ENCODE measurements at regions not wholly inside any gene's neighbourhood (a gene's known extent, or its start where the extent isn't known, plus 50 kb on each side); places are given as distances from the start of the nearest gene placed in this dataset.

DNA sequence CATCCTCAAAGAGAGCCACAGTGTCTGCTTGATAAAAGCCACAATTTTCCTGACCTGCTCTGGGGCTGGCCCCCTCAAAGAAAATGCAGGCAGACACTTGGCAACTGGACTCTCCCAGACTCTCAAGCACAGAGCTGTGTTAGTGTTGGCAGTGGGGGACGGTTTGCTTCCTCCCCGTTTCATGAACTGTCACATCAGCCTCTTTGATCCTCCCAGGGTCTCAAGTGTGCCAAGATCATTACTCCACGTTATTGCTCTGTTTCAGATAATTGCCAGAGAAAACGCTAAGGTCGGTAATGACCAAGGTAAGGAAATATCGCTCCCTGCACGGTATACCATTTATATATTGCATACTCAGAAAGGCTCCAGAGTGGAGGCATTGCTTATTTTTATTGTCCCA is 138.8 kb downstream of the NTMT2 start:
- WGBS, 3 donors = 17 to 20% (median 17%) methylated on average over 7 of the region's 7 CpGs
- no peak overlapping the region for H3K4me3 ChIP-seq
- TF ChIP-seq, protein P1, sequence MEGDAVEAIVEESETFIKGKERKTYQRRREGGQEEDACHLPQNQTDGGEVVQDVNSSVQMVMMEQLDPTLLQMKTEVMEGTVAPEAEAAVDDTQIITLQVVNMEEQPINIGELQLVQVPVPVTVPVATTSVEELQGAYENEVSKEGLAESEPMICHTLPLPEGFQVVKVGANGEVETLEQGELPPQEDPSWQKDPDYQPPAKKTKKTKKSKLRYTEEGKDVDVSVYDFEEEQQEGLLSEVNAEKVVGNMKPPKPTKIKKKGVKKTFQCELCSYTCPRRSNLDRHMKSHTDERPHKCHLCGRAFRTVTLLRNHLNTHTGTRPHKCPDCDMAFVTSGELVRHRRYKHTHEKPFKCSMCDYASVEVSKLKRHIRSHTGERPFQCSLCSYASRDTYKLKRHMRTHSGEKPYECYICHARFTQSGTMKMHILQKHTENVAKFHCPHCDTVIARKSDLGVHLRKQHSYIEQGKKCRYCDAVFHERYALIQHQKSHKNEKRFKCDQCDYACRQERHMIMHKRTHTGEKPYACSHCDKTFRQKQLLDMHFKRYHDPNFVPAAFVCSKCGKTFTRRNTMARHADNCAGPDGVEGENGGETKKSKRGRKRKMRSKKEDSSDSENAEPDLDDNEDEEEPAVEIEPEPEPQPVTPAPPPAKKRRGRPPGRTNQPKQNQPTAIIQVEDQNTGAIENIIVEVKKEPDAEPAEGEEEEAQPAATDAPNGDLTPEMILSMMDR (IDR thresholded peaks at IDR 0.05) = no peak
- TF ChIP-seq POLR2A (IDR thresholded peaks at IDR 0.05) = no peak
- TF ChIP-seq EP300 (IDR thresholded peaks at IDR 0.05) = no peak
- intact Hi-C loops (cut with DNase I) = no loop called here
- H3K4me1 ChIP-seq (ENCODE audit: insufficient read depth) = no peaks in the 10 kb centered on the region
- no peaks in the 10 kb centered on the region for H3K36me3 ChIP-seq
- H3K27ac ChIP-seq = no peak overlapping the region
- H3K27me3 ChIP-seq = no peaks in the 10 kb centered on the region
- H3K9me3 ChIP-seq = no peaks in the 10 kb centered on the region
- DNase-seq = no peak

DNA sequence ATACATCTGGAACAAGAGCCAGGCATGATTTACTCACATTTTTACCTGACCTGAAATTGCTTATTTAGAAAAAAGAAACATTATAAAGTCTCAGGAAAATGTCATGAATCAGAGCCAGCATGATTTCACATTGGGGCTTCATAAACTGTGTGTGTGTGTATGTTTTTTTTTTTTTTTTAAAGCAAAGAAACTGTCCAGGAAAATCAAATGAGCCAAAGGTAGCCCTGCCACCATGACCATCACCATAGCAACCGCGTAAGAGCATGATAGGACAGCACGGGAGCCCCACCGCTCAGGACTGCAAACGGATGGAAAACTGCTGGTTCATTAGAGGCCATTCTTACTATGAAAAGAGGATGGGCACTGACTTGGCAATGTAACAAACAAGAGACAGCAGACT is 139.2 kb downstream of the NTMT2 start:
- no peaks in the 10 kb centered on the region for H3K36me3 ChIP-seq
- no peak overlapping the region for H3K4me3 ChIP-seq
- H3K27me3 ChIP-seq = no peaks in the 10 kb centered on the region
- no peak overlapping the region for H3K27ac ChIP-seq
- DNase-seq = no peak
- intact Hi-C loops (cut with DNase I) = no loop called here
- TF ChIP-seq, protein P1 (IDR thresholded peaks at IDR 0.05) = no peak
- no peak for TF ChIP-seq EP300 (IDR thresholded peaks at IDR 0.05)
- no peak for TF ChIP-seq POLR2A (IDR thresholded peaks at IDR 0.05)
- WGBS, 3 donors = 49 to 56% (median 50%) methylated on average over 5 of the region's 5 CpGs
- H3K9me3 ChIP-seq = no peaks in the 10 kb centered on the region
- no peaks in the 10 kb centered on the region for H3K4me1 ChIP-seq (ENCODE audit: insufficient read depth)

DNA sequence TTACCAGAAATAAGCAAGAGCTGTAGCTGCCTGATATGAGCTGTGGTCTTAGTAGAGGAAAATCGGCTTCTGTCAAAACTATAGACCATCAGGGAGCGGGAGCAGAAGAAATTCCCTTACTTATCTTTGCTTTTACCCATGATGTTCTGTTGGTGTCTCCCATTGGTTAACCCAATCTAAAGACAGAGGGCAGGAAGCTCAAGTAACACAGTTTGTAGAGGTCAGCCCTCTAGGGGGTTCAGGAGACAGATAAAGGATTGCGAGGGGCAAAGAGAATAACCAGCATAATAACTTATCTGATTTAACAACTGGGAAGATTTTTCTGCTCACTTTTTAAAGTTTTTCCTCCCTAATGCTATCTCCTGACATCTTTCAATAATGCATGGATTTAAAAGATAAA is 142.4 kb downstream of the NTMT2 start:
- H3K27ac ChIP-seq = no peak overlapping the region
- H3K4me1 ChIP-seq (ENCODE audit: insufficient read depth) = no peaks in the 10 kb centered on the region
- no peaks in the 10 kb centered on the region for H3K36me3 ChIP-seq
- no peaks in the 10 kb centered on the region for H3K27me3 ChIP-seq
- WGBS, 3 donors = 80 to 91% (median 88%) methylated on average over 3 of the region's 3 CpGs
- no peak overlapping the region for H3K4me3 ChIP-seq
- no peak for DNase-seq
- TF ChIP-seq, protein P1 (IDR thresholded peaks at IDR 0.05) = no peak
- TF ChIP-seq POLR2A (IDR thresholded peaks at IDR 0.05) (no peak), EP300 (IDR thresholded peaks at IDR 0.05) (no peak)
- no peaks in the 10 kb centered on the region for H3K9me3 ChIP-seq
- intact Hi-C loops (cut with DNase I) = no loop called here

DNA sequence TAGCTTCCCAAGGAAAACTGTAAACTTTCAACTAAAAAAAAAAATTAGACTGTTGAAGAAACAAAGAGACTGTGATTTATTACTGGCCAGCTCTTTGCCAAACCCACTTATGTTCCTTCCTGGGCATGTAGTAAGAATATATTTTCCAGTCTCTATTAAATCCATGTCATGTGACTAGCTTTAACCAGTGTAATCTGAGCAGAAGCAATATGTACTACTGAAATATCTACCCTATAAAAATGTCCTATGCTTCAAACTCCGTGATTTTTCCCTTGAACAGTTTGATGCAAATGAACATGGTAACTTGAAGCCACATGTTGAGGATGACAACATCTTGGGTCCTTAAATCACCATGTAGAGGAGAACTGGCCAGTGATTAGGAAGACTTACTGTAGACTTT is 144.5 kb downstream of the NTMT2 start:
- Histone ChIP-seq H3K4me1 (ENCODE audit: insufficient read depth) (no peaks in the 10 kb centered on the region), H3K27me3 (peaks cover 3% of the 10 kb centered on the region), H3K27ac (no peak overlapping the region), H3K36me3 (no peaks in the 10 kb centered on the region), H3K9me3 (no peaks in the 10 kb centered on the region), H3K4me3 (no peak overlapping the region)
- no peak for DNase-seq
- WGBS, 3 donors = 85 to 87% (median 87%) methylated on average over 1 of the region's 1 CpG
- intact Hi-C loops (cut with DNase I) = no loop called here
- TF ChIP-seq, protein P1 (IDR thresholded peaks at IDR 0.05) = no peak
- TF ChIP-seq EP300 (IDR thresholded peaks at IDR 0.05) (no peak), POLR2A (IDR thresholded peaks at IDR 0.05) (no peak)

DNA sequence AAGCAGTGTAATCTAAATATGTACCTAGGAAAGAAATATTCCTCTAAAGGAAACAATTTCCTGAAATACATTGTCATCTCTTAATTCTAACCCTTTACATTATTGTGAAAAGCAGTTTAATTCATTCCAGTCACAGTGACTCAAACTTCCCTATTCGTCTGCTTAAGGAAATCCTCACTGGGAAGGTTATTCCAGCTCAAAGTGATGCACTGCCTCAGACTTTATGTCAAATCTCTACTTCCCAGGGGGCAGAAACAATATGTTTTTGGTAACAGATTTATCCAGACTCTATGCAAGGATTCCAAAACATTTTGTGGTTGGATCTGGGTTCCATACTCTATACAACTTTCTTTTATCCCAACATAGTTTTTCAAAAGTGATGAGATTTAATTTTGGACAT is 145.2 kb downstream of the NTMT2 start:
- Histone ChIP-seq H3K27ac (no peak overlapping the region), H3K27me3 (peaks cover 3% of the 10 kb centered on the region), H3K36me3 (no peaks in the 10 kb centered on the region), H3K4me1 (ENCODE audit: insufficient read depth) (no peaks in the 10 kb centered on the region), H3K9me3 (no peaks in the 10 kb centered on the region), H3K4me3 (no peak overlapping the region)
- 67 to 89% (median 80%) methylated on average over 1 of the region's 1 CpG for WGBS, 3 donors
- intact Hi-C loops (cut with DNase I) = no loop called here
- TF ChIP-seq, protein P1 (IDR thresholded peaks at IDR 0.05) = no peak
- TF ChIP-seq POLR2A (IDR thresholded peaks at IDR 0.05) (no peak), EP300 (IDR thresholded peaks at IDR 0.05) (no peak)
- DNase-seq = no peak
